SK-N-SH (cell line): ENCODE measurements at regions not wholly inside any gene's neighbourhood (a gene's known extent, or its start where the extent isn't known, plus 50 kb on each side); places are given as distances from the start of the nearest gene placed in this dataset.

ENCODE experiments used
- CTCF ChIA-PET: fragments of 300-600, 350-600 bp; formaldehyde crosslinking; extraction: SDS; loops from one replicate; lab custom pipeline; 2021; lab: Yijun Ruan, JAX
- POLR2A ChIA-PET: fragments of 350-600 bp; sonication (Branson Sonifier 250); formaldehyde crosslinking; extraction: SDS; loops from one replicate; lab custom pipeline; 2020; ENCODE audit warnings: antibody characterized with exemption, inconsistent platforms; lab: Yijun Ruan, JAX
- DNase-seq: peaks from one replicate; pipeline ENCODE4 v3.0.0; 2012
- H2AFZ ChIP-seq: fragments of 200-600 bp; sonication (generic); 2 replicates; pipeline ENCODE4 v1.8.1; 2016; ENCODE audit warnings: antibody characterized with exemption, mild to moderate bottlenecking, low read depth
- H3F3A ChIP-seq: fragments of 200-600 bp; sonication (generic); replicated peaks from 2 replicates; pipeline ENCODE3; 2016; ENCODE audit warnings: antibody characterized with exemption, mild to moderate bottlenecking; ENCODE audit not compliant: insufficient read depth
- H3K27ac ChIP-seq, 2 experiments: fragments of 200-500 bp in 1 of 2; fragments of 200-600 bp in 1 of 2; sonication (Bioruptor generic) in 1 of 2; sonication (generic), shearing (Covaris generic) in 1 of 2; 2 replicates each; pipeline versions ENCODE4 v1.5.1 to v1.6.1; 2014 to 2016; ENCODE audit warnings: low read depth in 2 of 2, inconsistent platforms in 1 of 2, low read length in 1 of 2, mild to moderate bottlenecking in 1 of 2, mixed read lengths in 1 of 2
- H3K27me3 ChIP-seq: fragments of 200-600 bp; sonication (generic), shearing (Covaris generic); 2 replicates; pipeline ENCODE4 v1.6.1; 2016; ENCODE audit warnings: mixed run types; ENCODE audit not compliant: insufficient read depth
- H3K36me3 ChIP-seq, 2 experiments: fragments of 200-500 bp in 1 of 2; fragments of 200-600 bp in 1 of 2; sonication (Bioruptor generic) in 1 of 2; sonication (generic) in 1 of 2; replicated peaks in 1 of 2; 2 replicates each; pipeline versions ENCODE3 to v1.5.1; 2014 to 2016; ENCODE audit warnings: low read length in 1 of 2, mild to moderate bottlenecking in 1 of 2; ENCODE audit not compliant: insufficient read depth in 2 of 2, control insufficient read depth in 1 of 2
- H3K4me1 ChIP-seq, 2 experiments: fragments of 200-500 bp in 1 of 2; fragments of 200-600 bp in 1 of 2; sonication (Bioruptor generic) in 1 of 2; sonication (generic), shearing (Covaris generic) in 1 of 2; 2 replicates each; pipeline versions ENCODE4 v1.5.1 to v1.6.1; 2014 to 2016; ENCODE audit warnings: low read depth in 1 of 2, low read length in 1 of 2, mixed run types in 1 of 2; ENCODE audit not compliant: insufficient read depth in 2 of 2, control insufficient read depth in 1 of 2
- H3K4me2 ChIP-seq: fragments of 200-600 bp; sonication (generic), shearing (Covaris generic); 2 replicates; pipeline ENCODE4 v1.6.1; 2017; ENCODE audit warnings: mixed run types
- H3K4me3 ChIP-seq, 2 experiments: fragments of 200-500 bp in 1 of 2; fragments of 200-600 bp in 1 of 2; sonication (Bioruptor generic) in 1 of 2; sonication (generic), shearing (Covaris generic) in 1 of 2; 2 replicates each; pipeline versions ENCODE4 v1.5.1 to v1.8.1; 2014 to 2016; ENCODE audit warnings: low read depth in 2 of 2, inconsistent platforms in 1 of 2, low read length in 1 of 2, mild to moderate bottlenecking in 1 of 2, mixed read lengths in 1 of 2, moderate library complexity in 1 of 2
- H3K79me2 ChIP-seq: fragments of 200-600 bp; sonication (generic); 2 replicates; pipeline ENCODE4 v1.8.1; 2017; ENCODE audit warnings: mild to moderate bottlenecking; ENCODE audit not compliant: insufficient read depth
- H3K9ac ChIP-seq: fragments of 200-600 bp; sonication (generic); 2 replicates; pipeline ENCODE4 v1.6.1; 2017; ENCODE audit warnings: mixed run types
- H3K9me2 ChIP-seq: fragments of 200-600 bp; sonication (generic); 2 replicates; pipeline ENCODE4 v1.6.1; 2017; ENCODE audit warnings: mixed run types
- H3K9me3 ChIP-seq: fragments of 200-600 bp; sonication (generic); 2 replicates; pipeline ENCODE4 v1.6.1; 2017; ENCODE audit warnings: mixed run types, mild to moderate bottlenecking, moderate library complexity
- H4K20me1 ChIP-seq: fragments of 200-600 bp; sonication (generic); 2 replicates; pipeline ENCODE4 v1.6.1; 2017; ENCODE audit warnings: mild to moderate bottlenecking, mixed run types; ENCODE audit not compliant: insufficient read depth
- CHD2 ChIP-seq: fragments of 150-350 bp; IDR thresholded peaks from 2 replicates; pipeline ENCODE4 v1.6.1; 2018; ENCODE audit warnings: low read length; ENCODE audit not compliant: partially characterized antibody
- ELF1 ChIP-seq: IDR thresholded peaks from 2 replicates; pipeline ENCODE4 v1.4.0; 2012
- EP300 ChIP-seq, 2 experiments: IDR thresholded peaks; 2 replicates each; pipeline versions ENCODE4 v1.4.0 to v1.6.1; 2012; ENCODE audit warnings: borderline replicate concordance in 1 of 2, low read depth in 1 of 2, low read length in 1 of 2
- EZH2phosphoT487 ChIP-seq: fragments of 200-600 bp; sonication (generic); IDR thresholded peaks from 2 replicates; pipeline ENCODE4 v1.6.1; 2017; ENCODE audit warnings: low read depth, mixed run types, mild to moderate bottlenecking, antibody characterized with exemption, moderate library complexity, borderline replicate concordance
- FOXM1 ChIP-seq: IDR thresholded peaks from 2 replicates; pipeline ENCODE4 v1.4.0; 2012; ENCODE audit warnings: low read depth, mild to moderate bottlenecking
- GABPA ChIP-seq: IDR thresholded peaks from 2 replicates; pipeline ENCODE4 v1.4.0; 2012; ENCODE audit warnings: low read depth, mild to moderate bottlenecking
- GATA2 ChIP-seq: sonication (generic); formaldehyde crosslinking; IDR thresholded peaks from 2 replicates; pipeline ENCODE4 v1.5.0; 2020; ENCODE audit warnings: mild to moderate bottlenecking, missing genetic modification reagents
- MEF2A ChIP-seq: IDR thresholded peaks from 2 replicates; pipeline ENCODE4 v1.4.0; 2012; ENCODE audit warnings: low read depth, borderline replicate concordance
- NFIC ChIP-seq: IDR thresholded peaks from 2 replicates; pipeline ENCODE4 v1.4.0; 2012; ENCODE audit warnings: borderline replicate concordance
- NRF1 ChIP-seq: IDR thresholded peaks from 2 replicates; pipeline ENCODE4 v1.6.1; 2012; ENCODE audit warnings: low read depth, mild to moderate bottlenecking, low read length
- POLR2AphosphoS5 ChIP-seq: IDR thresholded peaks from 2 replicates; pipeline ENCODE4 v1.6.1; 2012; ENCODE audit warnings: low read depth, low read length
- RAD21 ChIP-seq: IDR thresholded peaks from 2 replicates; pipeline ENCODE4 v1.6.1; 2012; ENCODE audit warnings: mild to moderate bottlenecking, low read length
- TCF12 ChIP-seq: IDR thresholded peaks from 2 replicates; pipeline ENCODE4 v1.4.0; 2012
- YY1 ChIP-seq: IDR thresholded peaks from 2 replicates; pipeline ENCODE4 v1.4.0; 2012; ENCODE audit warnings: low read depth, mild to moderate bottlenecking
- WGBS: methylation state at CpG from one replicate; pipeline ENCODE4 v1.1.6; 2017; ENCODE audit warnings: low lambda C conversion rate; 5-methylcytosine and 5-hydroxymethylcytosine counted together
- TF ChIP-seq, protein P1 (sequence below): IDR thresholded peaks from 2 replicates; pipeline ENCODE4; 2012
- TF ChIP-seq, protein P2 (sequence below): fragments of 200-600 bp; sonication (generic); IDR thresholded peaks from 2 replicates; pipeline ENCODE4 v1.6.1; 2017; ENCODE audit warnings: antibody characterized with exemption, mild to moderate bottlenecking, moderate library complexity
- TF ChIP-seq, protein P3 (sequence below): fragments of 150-350 bp; IDR thresholded peaks from 2 replicates; pipeline ENCODE4 v1.6.1; 2016; ENCODE audit warnings: mild to moderate bottlenecking, low read depth, low read length
- TF ChIP-seq, protein P4 (sequence below): IDR thresholded peaks from 2 replicates; pipeline ENCODE4 v1.4.0; 2012; ENCODE audit warnings: low read depth, borderline replicate concordance

DNA sequence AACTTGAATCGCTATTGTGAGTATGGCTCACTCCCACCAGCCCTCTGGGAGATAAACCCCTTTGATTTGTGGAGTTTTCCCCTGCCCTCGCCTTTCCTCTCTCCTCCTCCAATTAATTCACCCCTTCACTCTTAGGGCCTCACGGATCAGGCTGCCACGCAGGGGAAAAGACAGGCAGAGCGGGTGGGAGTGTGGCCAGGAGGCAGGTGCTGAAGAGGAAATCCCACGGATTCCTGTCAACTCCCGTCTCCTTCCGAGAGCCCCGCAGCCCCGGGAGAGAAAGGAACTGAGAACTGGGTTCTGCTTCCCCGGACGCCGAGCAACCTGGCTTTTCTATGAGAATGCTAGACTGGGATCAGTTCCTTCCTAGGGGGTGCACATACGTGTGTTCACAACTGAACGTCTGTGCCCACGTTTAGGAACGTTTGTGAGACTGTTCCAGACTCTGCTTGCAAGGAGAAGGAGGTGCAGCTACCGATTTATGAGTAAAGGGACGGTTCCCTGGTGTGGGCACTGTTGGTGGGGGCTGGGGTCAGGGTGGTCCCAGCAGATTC, 314.5 kb upstream of the TLE4 start:
- DNase-seq, result no peak
- Histone ChIP-seq H3F3A (no peaks in the 10 kb centered on the region), H4K20me1 (no peaks in the 10 kb centered on the region), H3K9me3 (no peaks in the 10 kb centered on the region), H3K9ac (no peak overlapping the region), H3K4me2 (no peak overlapping the region), H3K79me2 (no peaks in the 10 kb centered on the region), H2AFZ (no peak overlapping the region), H3K27me3 (no peaks in the 10 kb centered on the region), H3K36me3 (no peaks in the 10 kb centered on the region), H3K4me3 (no peak overlapping the region), H3K4me1 (peaks cover 0 to 5% of the 10 kb centered on the region in 2 experiments; a peak in 2 of 4 replicates), H3K27ac (no peak overlapping the region), H3K9me2 (no peaks in the 10 kb centered on the region)
- 81% methylated on average over 10 of the region's 19 CpGs for WGBS
- CTCF ChIA-PET, result interaction anchor here (1.5 kb wide), 1 partner anchor 68 kb away, joined by 3 read pairs; no protein-coding TSS in a partner anchor
- POLR2A ChIA-PET, result no interaction called here
- TF ChIP-seq, protein P1, sequence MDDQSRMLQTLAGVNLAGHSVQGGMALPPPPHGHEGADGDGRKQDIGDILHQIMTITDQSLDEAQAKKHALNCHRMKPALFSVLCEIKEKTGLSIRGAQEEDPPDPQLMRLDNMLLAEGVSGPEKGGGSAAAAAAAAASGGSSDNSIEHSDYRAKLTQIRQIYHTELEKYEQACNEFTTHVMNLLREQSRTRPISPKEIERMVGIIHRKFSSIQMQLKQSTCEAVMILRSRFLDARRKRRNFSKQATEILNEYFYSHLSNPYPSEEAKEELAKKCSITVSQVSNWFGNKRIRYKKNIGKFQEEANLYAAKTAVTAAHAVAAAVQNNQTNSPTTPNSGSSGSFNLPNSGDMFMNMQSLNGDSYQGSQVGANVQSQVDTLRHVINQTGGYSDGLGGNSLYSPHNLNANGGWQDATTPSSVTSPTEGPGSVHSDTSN, result no peak
- TF ChIP-seq EZH2phosphoT487 (no peak), CHD2 (no peak), GABPA (no peak), ELF1 (no peak)
- TF ChIP-seq, all 33 proteins: peak for 0

DNA sequence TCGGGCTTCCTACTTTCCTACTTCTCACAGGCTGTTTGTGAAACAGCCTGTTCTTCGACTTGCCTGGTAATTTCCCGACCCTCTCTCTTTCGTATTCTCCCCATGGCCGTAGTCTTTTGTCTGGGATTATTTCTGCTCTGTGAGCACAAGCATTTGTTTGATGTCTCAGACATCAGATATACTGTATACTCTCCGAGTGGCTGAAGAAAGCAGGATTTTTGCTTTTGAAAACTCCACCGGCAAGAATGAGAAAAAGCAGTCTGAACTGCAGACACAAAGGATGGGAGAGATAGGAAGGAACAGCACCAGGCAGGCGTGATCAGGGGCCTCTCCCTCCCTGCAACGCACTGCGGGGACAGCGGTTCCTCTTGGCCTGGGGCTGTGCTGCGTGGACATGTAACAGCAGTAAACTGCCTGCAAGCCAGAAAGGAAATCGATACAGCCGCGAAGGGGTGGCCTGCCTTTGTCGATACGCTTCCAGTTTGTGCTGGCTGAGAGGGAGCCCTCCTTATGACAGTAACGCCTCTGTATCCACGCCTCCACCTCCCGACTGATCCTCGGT, 313.9 kb upstream of the TLE4 start:
- H2AFZ ChIP-seq, result no peak overlapping the region
- H3K4me1 ChIP-seq, result peaks cover 0 to 5% of the 10 kb centered on the region in 2 experiments; a peak in 2 of 4 replicates
- POLR2A ChIA-PET, result no interaction called here
- TF ChIP-seq RAD21, result no peak
- no peak for TF ChIP-seq YY1
- no peak for TF ChIP-seq POLR2AphosphoS5
- no peak for TF ChIP-seq CHD2
- no peak for TF ChIP-seq NRF1
- TF ChIP-seq GATA2 (CRISPR knock-in tag), result no peak
- TF ChIP-seq ELF1, result no peak
- TF ChIP-seq, protein P2, sequence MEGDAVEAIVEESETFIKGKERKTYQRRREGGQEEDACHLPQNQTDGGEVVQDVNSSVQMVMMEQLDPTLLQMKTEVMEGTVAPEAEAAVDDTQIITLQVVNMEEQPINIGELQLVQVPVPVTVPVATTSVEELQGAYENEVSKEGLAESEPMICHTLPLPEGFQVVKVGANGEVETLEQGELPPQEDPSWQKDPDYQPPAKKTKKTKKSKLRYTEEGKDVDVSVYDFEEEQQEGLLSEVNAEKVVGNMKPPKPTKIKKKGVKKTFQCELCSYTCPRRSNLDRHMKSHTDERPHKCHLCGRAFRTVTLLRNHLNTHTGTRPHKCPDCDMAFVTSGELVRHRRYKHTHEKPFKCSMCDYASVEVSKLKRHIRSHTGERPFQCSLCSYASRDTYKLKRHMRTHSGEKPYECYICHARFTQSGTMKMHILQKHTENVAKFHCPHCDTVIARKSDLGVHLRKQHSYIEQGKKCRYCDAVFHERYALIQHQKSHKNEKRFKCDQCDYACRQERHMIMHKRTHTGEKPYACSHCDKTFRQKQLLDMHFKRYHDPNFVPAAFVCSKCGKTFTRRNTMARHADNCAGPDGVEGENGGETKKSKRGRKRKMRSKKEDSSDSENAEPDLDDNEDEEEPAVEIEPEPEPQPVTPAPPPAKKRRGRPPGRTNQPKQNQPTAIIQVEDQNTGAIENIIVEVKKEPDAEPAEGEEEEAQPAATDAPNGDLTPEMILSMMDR, result no peak
- no peak for TF ChIP-seq FOXM1
- no peak for TF ChIP-seq MEF2A
- TF ChIP-seq NFIC, result no peak
- TF ChIP-seq, protein P3, sequence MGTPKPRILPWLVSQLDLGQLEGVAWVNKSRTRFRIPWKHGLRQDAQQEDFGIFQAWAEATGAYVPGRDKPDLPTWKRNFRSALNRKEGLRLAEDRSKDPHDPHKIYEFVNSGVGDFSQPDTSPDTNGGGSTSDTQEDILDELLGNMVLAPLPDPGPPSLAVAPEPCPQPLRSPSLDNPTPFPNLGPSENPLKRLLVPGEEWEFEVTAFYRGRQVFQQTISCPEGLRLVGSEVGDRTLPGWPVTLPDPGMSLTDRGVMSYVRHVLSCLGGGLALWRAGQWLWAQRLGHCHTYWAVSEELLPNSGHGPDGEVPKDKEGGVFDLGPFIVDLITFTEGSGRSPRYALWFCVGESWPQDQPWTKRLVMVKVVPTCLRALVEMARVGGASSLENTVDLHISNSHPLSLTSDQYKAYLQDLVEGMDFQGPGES, result no peak
- no peak for TF ChIP-seq TCF12
- no peak for TF ChIP-seq GABPA
- TF ChIP-seq EP300 (IDR thresholded peaks at IDR 0.05; ENCODE audit: borderline replicate concordance in 1 of 2, low read depth in 1 of 2, low read length in 1 of 2), result no peak
- TF ChIP-seq, protein P4, sequence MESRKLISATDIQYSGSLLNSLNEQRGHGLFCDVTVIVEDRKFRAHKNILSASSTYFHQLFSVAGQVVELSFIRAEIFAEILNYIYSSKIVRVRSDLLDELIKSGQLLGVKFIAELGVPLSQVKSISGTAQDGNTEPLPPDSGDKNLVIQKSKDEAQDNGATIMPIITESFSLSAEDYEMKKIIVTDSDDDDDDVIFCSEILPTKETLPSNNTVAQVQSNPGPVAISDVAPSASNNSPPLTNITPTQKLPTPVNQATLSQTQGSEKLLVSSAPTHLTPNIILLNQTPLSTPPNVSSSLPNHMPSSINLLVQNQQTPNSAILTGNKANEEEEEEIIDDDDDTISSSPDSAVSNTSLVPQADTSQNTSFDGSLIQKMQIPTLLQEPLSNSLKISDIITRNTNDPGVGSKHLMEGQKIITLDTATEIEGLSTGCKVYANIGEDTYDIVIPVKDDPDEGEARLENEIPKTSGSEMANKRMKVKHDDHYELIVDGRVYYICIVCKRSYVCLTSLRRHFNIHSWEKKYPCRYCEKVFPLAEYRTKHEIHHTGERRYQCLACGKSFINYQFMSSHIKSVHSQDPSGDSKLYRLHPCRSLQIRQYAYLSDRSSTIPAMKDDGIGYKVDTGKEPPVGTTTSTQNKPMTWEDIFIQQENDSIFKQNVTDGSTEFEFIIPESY, result no peak
- no peaks in the 10 kb centered on the region for H4K20me1 ChIP-seq
- H3K4me3 ChIP-seq, result no peak overlapping the region
- no peak for DNase-seq
- WGBS, result 90% methylated on average over 21 of the region's 21 CpGs
- H3K79me2 ChIP-seq, result no peaks in the 10 kb centered on the region
- no peaks in the 10 kb centered on the region for H3K36me3 ChIP-seq
- H3K9ac ChIP-seq, result no peak overlapping the region
- no peaks in the 10 kb centered on the region for H3K9me2 ChIP-seq
- H3K4me2 ChIP-seq, result no peak overlapping the region
- no peak overlapping the region for H3K27ac ChIP-seq
- no peaks in the 10 kb centered on the region for H3K27me3 ChIP-seq
- H3F3A ChIP-seq, result no peaks in the 10 kb centered on the region
- CTCF ChIA-PET, result no interaction called here
- H3K9me3 ChIP-seq, result no peaks in the 10 kb centered on the region
